Heart left ventricle (tissue), 16 donors: ENCODE measurements at regions not wholly inside any gene's neighbourhood (a gene's known extent, or its start where the extent isn't known, plus 50 kb on each side); places are given as distances from the start of the nearest gene placed in this dataset.

Experiments used
- ATAC-seq, 4 donors: fragments of 200-7000 bp; cut with Tn5 transposase; one replicate each; pipeline ENCODE4 v1.9.1; 2020 to 2022; ENCODE audit warnings: moderate library complexity in 4 of 4, mild to moderate bottlenecking in 3 of 4, moderate number of reproducible peaks in 1 of 4
- DNase-seq, 5 donors: peaks; one replicate each; pipeline ENCODE4 v3.0.0-alpha.2; 2020
- H3K27ac ChIP-seq, 12 donors: fragments of 200-600 bp; sonication (generic) in 4 of 12; one replicate each; pipeline versions ENCODE4 v1.5.0 to v1.8.0; 2016 to 2022; ENCODE audit warnings: mild to moderate bottlenecking in 2 of 12
- H3K27me3 ChIP-seq, 9 donors: fragments of 200-600 bp; sonication (generic) in 2 of 9; one replicate each; pipeline versions ENCODE4 v1.5.1 to v1.8.0; 2016 to 2022; ENCODE audit warnings: mild to moderate bottlenecking in 3 of 9
- H3K36me3 ChIP-seq, 9 donors: fragments of 200-600 bp; sonication (generic) in 2 of 9; one replicate each; pipeline versions ENCODE4 v1.5.0 to v1.8.0; 2018 to 2022; ENCODE audit warnings: mild to moderate bottlenecking in 2 of 9
- H3K4me1 ChIP-seq, 12 donors: fragments of 200-600 bp; sonication (generic) in 4 of 12; one replicate each; pipeline versions ENCODE4 v1.5.0 to v1.8.0; 2016 to 2022; ENCODE audit warnings: mild to moderate bottlenecking in 3 of 12
- H3K4me3 ChIP-seq, 12 donors: fragments of 200-600 bp; sonication (generic) in 4 of 12; one replicate each; pipeline versions ENCODE4 v1.5.0 to v1.8.0; 2017 to 2022; ENCODE audit warnings: mild to moderate bottlenecking in 9 of 12, moderate library complexity in 4 of 12
- H3K9me3 ChIP-seq, 12 donors: fragments of 200-600 bp; sonication (generic) in 4 of 12; one replicate each; pipeline versions ENCODE4 v1.5.0 to v1.8.0; 2016 to 2022; ENCODE audit warnings: mild to moderate bottlenecking in 1 of 12
- POLR2A ChIP-seq, 2 donors: fragments of 450-650 bp; IDR thresholded peaks; one replicate each; pipeline ENCODE4 v1.6.1; 2017; ENCODE audit warnings: antibody characterized with exemption in 2 of 2, mild to moderate bottlenecking in 2 of 2, moderate library complexity in 2 of 2
- WGBS, 4 donors: extraction: QIAGEN DNeasy Blood & Tissue Kit in 2 of 4; methylation state at CpG; one replicate each; pipeline versions ENCODE4 v1.1.5 to v1.1.7; 2013 to 2018; 5-methylcytosine and 5-hydroxymethylcytosine counted together
- intact Hi-C, 10 donors: fragments of 100-400 bp; cut with DNase I; formaldehyde crosslinking; loops; one replicate each; pipeline versions ENCODE4 v1.11.1 to v1.14.2; 2022
- TF ChIP-seq, protein P1 (sequence below), 12 donors: fragments of 200-600 bp; sonication (generic) in 4 of 12; IDR thresholded peaks; one replicate each; pipeline versions ENCODE4 v1.5.0 to v1.8.0; 2018 to 2022; ENCODE audit warnings: antibody characterized with exemption in 12 of 12, mild to moderate bottlenecking in 5 of 12
- donor health status: ischemic (EF 13 %, LVEDD 7.1; RV severe dilation, severe dysfunction).
- donor health status: healthy with polysubstance abuse.
- donor health status: DM: no; HTN: yes; CAD: no.
- donor health status: DM: no; HTN: no; CAD: no.
- donor health status: ischemic (EF 25% LVEDD 6.9; RV normal size, moderate dysfunction).
- donor health status: ischemic (EF 25% LVEDD 5.7; RV mildly dilated, moderate dysfunction).
- donor health status: healthy.
- donor health status: DM: yes; HTN: yes; CAD: no.
- donor health status: ischemic (EF 35%, LVEDD 5.7; RV mildly dilated, moderate dysfunction).
- donor health status: nonischemic (EF 11% LVEDD 7.7; RV severe dilation, severe dysfunction).
- donor health status: DM: yes; HTN: yes; CAD: no.
- donor health status: PGD.
- donor health status: ischemic (EF 29% LVEDD 5.4; RV normal size, mild dysfunction).
- donor health status: nonischemic (EF 23%, LVEDD 6.1; RV moderate dilation, normal function).

DNA sequence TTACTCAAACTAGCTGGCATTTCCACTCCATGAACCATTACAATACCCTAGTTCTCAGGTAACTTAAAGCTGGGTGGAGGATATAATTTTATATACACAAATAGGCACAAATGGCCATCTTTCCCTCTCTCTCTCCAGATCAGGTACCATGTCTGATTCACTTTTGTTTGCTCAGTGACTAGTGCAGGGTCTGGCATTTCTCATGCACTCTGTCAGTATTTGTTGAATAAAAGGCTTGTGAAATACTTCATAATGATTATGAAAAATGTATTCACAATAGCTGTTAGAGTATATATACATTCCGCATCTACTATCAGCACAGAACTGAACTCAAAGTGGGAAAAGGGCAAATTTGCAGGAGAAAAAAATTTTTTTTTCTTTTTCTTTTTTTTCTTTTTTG lies 510.2 kb upstream of the USP24 start:
- no peak for TF ChIP-seq POLR2A (IDR thresholded peaks at IDR 0.05)
- TF ChIP-seq, protein P1, sequence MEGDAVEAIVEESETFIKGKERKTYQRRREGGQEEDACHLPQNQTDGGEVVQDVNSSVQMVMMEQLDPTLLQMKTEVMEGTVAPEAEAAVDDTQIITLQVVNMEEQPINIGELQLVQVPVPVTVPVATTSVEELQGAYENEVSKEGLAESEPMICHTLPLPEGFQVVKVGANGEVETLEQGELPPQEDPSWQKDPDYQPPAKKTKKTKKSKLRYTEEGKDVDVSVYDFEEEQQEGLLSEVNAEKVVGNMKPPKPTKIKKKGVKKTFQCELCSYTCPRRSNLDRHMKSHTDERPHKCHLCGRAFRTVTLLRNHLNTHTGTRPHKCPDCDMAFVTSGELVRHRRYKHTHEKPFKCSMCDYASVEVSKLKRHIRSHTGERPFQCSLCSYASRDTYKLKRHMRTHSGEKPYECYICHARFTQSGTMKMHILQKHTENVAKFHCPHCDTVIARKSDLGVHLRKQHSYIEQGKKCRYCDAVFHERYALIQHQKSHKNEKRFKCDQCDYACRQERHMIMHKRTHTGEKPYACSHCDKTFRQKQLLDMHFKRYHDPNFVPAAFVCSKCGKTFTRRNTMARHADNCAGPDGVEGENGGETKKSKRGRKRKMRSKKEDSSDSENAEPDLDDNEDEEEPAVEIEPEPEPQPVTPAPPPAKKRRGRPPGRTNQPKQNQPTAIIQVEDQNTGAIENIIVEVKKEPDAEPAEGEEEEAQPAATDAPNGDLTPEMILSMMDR (IDR thresholded peaks at IDR 0.05), result no peak
- H3K4me1 ChIP-seq, result no peaks in the 10 kb centered on the region
- intact Hi-C loops, result no loop called here
- no peak overlapping the region for H3K4me3 ChIP-seq
- H3K36me3 ChIP-seq, result no peaks in the 10 kb centered on the region
- no peaks in the 10 kb centered on the region for H3K9me3 ChIP-seq
- DNase-seq (no peak), ATAC-seq (no peak)
- no peaks in the 10 kb centered on the region for H3K27me3 ChIP-seq
- H3K27ac ChIP-seq, result no peak overlapping the region
- 100% methylated on average over 1 of the region's 1 CpG for WGBS, 4 donors

DNA sequence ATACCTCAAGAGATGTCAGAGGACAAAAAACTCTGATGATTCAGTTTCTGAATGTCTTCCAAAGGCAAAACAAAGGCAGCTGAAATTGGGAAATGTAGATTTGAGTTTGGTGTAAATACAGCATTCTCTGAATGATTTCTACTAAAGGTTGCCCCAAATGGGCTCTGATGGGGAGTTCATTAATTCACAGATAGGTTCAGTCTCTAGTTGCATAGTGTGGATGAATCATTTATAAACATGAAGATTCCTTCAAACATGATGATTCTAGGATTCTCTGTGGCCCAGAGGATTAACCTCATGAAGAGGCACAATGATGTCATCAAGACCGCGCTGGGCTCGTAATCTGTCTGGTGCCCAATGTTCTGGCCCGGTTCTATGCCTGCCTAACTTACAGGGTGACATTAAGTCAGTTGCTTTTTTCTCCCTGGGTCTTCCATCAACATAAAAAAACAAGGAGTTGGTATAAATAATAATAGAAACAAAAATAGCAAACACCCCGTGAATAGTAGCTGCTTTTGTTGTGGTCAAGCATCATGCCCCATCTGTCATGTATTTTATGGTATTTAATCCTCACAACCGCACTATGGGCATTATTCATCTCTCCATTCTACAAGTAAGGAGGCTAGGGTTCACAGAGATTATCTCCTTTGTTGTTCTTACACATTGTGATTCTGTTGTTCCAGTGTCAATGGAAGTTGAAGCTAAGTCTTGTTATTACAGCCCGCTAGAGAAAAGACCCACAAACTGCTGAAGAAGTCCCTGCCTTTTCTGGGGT lies 509.6 kb upstream of the USP24 start:
- no peaks in the 10 kb centered on the region for H3K9me3 ChIP-seq
- ATAC-seq, result no peak
- intact Hi-C loops, result no loop called here
- no peaks in the 10 kb centered on the region for H3K4me1 ChIP-seq
- no peak overlapping the region for H3K27ac ChIP-seq
- no peak for TF ChIP-seq POLR2A (IDR thresholded peaks at IDR 0.05)
- TF ChIP-seq, protein P1 (IDR thresholded peaks at IDR 0.05), result no peak
- 88 to 93% (median 92%) methylated on average over 7 of the region's 7 CpGs for WGBS, 4 donors
- no peak overlapping the region for H3K4me3 ChIP-seq
- no peak for DNase-seq
- no peaks in the 10 kb centered on the region for H3K27me3 ChIP-seq
- no peaks in the 10 kb centered on the region for H3K36me3 ChIP-seq

DNA sequence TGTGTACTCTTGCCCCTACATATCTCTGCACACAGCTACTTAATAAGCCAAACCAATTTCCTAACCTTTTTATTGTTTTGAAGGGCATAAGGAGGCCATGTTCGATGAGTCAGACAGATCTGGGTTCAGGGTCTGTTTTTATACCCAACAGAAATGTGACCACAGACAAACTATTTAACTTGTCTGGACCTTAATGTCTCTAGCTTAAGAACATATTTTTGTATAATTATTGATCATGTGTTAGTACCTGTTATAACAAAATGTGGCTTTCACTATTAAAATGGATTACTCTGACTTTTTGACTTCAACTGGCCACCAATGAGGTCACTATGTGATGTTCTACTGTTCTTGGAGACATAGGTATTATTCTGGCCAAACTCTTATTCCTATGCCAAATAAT lies 507.8 kb upstream of the USP24 start:
- no peak overlapping the region for H3K27ac ChIP-seq
- ATAC-seq (no peak), DNase-seq (no peak)
- peaks cover 0 to 15% (median 9%) of the 10 kb centered on the region in 12 donors for H3K4me1 ChIP-seq
- TF ChIP-seq, protein P1 (IDR thresholded peaks at IDR 0.05), result no peak
- no peak for TF ChIP-seq POLR2A (IDR thresholded peaks at IDR 0.05)
- no peaks in the 10 kb centered on the region for H3K9me3 ChIP-seq
- no peak overlapping the region for H3K4me3 ChIP-seq
- intact Hi-C loops, result no loop called here
- no peaks in the 10 kb centered on the region for H3K36me3 ChIP-seq
- 80 to 100% (median 95%) methylated on average over 1 of the region's 1 CpG for WGBS, 4 donors
- no peaks in the 10 kb centered on the region for H3K27me3 ChIP-seq

DNA sequence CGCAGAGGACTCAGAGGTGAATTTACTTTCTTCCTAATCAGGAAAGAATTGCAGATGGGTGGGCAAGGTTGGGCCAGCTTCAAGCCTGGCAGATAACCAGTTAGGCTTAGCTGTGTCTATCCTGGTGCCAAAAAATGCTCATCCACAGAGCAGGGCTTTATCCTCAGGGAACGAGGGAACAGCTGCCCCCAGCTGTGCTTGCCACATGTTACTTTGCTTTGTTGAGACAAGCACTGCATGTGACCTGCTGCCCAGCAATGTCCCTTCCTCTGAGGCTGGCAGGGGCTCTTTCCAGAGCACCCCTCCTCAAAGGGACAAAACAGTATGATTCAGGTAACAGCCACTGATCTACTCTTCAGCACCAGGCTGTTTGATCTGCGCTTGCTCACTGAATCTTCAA lies 505.1 kb upstream of the USP24 start:
- H3K27me3 ChIP-seq, result no peaks in the 10 kb centered on the region
- H3K4me3 ChIP-seq, result no peak overlapping the region
- no peak overlapping the region for H3K27ac ChIP-seq
- DNase-seq (peak in 3 of 5 donors; percentile 51 to 60 (median 57)), ATAC-seq (peak in 1 of 4 donors; percentile 53)
- H3K9me3 ChIP-seq, result no peaks in the 10 kb centered on the region
- H3K4me1 ChIP-seq, result peaks cover 0 to 25% (median 10%) of the 10 kb centered on the region in 12 donors
- no peaks in the 10 kb centered on the region for H3K36me3 ChIP-seq
- intact Hi-C loops, result no loop called here
- WGBS, 4 donors, result 73 to 85% (median 80%) methylated on average over 3 of the region's 3 CpGs
- no peak for TF ChIP-seq POLR2A (IDR thresholded peaks at IDR 0.05)
- TF ChIP-seq, protein P1 (IDR thresholded peaks at IDR 0.05), result no peak
